Sigmoid colon (tissue), 6 donors: ENCODE measurements at regions not wholly inside any gene's neighbourhood (a gene's known extent, or its start where the extent isn't known, plus 50 kb on each side); places are given as distances from the start of the nearest gene placed in this dataset.

Experiments
- DNase-seq: peaks from one replicate; pipeline ENCODE4 v3.0.0-alpha.2; 2019
- H3K27ac ChIP-seq, 4 donors: fragments of 200-600 bp; sonication (generic); one replicate each; pipeline ENCODE4 v1.5.1; 2016 to 2019; ENCODE audit warnings: mild to moderate bottlenecking in 1 of 4
- H3K27me3 ChIP-seq, 3 donors: fragments of 200-600 bp; sonication (generic); one replicate each; pipeline ENCODE4 v1.5.1; 2019; ENCODE audit warnings: mild to moderate bottlenecking in 1 of 3
- H3K36me3 ChIP-seq, 4 donors: fragments of 200-600 bp; sonication (generic); one replicate each; pipeline ENCODE4 v1.5.1; 2016 to 2019
- H3K4me1 ChIP-seq, 4 donors: fragments of 200-600 bp; sonication (generic); one replicate each; pipeline ENCODE4 v1.5.1; 2017 to 2019
- H3K4me3 ChIP-seq, 4 donors: fragments of 200-600 bp; sonication (generic); one replicate each; pipeline ENCODE4 v1.5.1; 2017 to 2019; ENCODE audit warnings: mild to moderate bottlenecking in 2 of 4, moderate library complexity in 1 of 4
- H3K9me3 ChIP-seq, 4 donors: fragments of 200-600 bp in 3 of 4; sonication (generic) in 3 of 4; one replicate each; pipeline versions ENCODE4 v1.5.1 to v1.6.1; 2013 to 2019
- EP300 ChIP-seq, 4 donors: sonication (generic); formaldehyde crosslinking; IDR thresholded peaks; one replicate each; pipeline ENCODE4 v1.6.1; 2017; ENCODE audit warnings: antibody characterized with exemption in 4 of 4
- POLR2A ChIP-seq, 2 donors: fragments of 450-650 bp; IDR thresholded peaks; one replicate each; pipeline ENCODE4 v1.6.1; 2016; ENCODE audit warnings: antibody characterized with exemption in 2 of 2, mild to moderate bottlenecking in 2 of 2, moderate library complexity in 2 of 2
- POLR2AphosphoS5 ChIP-seq, 4 donors: sonication (generic); formaldehyde crosslinking; IDR thresholded peaks; one replicate each; pipeline ENCODE4 v1.6.1; 2017; ENCODE audit warnings: antibody characterized with exemption in 4 of 4
- WGBS, 2 donors: extraction: QIAGEN DNeasy Blood & Tissue Kit; methylation state at CpG; one replicate each; pipeline ENCODE4 v1.1.7; 2013; 5-methylcytosine and 5-hydroxymethylcytosine counted together
- intact Hi-C: fragments of 100-400 bp; cut with DNase I; formaldehyde crosslinking; loops from one replicate; pipeline ENCODE4 v1.15.1; 2023
- TF ChIP-seq, protein P1 (sequence below), 4 experiments: fragments of 450-650 bp in 3 of 4; fragments of 200-600 bp in 1 of 4; IDR thresholded peaks; one replicate each; pipeline ENCODE4 v1.5.1; 2016 to 2019; ENCODE audit warnings: antibody characterized with exemption in 4 of 4, mild to moderate bottlenecking in 3 of 4, moderate library complexity in 2 of 4
- donor health status: healthy with polysubstance abuse.
- donor health status: healthy.

DNA sequence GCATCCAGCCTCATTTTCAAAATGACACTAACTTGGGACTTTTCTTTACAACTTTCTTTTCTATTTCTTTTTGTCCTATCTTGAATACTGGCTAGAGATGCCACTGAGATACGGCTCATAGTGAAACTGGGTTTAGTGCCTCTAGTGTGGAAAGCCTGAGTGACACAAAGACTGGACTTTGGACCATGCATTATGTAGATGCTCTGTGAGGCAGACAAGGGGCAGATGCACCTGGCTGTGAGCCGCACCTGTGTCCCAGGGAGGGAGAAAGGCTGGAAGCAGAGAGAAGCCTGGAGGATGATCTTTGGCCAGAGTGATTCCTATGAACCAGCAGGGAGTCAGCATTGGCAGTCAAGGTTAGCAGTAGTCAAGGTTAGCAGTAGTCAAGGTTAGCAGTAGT is 852.3 kb upstream of the TMEM132C start:
- Histone ChIP-seq H3K36me3 (no peaks in the 10 kb centered on the region), H3K4me3 (no peak overlapping the region), H3K9me3 (no peaks in the 10 kb centered on the region), H3K4me1 (no peaks in the 10 kb centered on the region), H3K27me3 (no peaks in the 10 kb centered on the region), H3K27ac (no peak overlapping the region)
- 21 to 71% methylated on average over 2 of the region's 2 CpGs for WGBS, 2 donors
- no peak for DNase-seq
- intact Hi-C loops, result no loop called here
- TF ChIP-seq POLR2A (IDR thresholded peaks at IDR 0.05) (no peak), POLR2AphosphoS5 (IDR thresholded peaks at IDR 0.05) (no peak), EP300 (IDR thresholded peaks at IDR 0.05) (no peak)
- TF ChIP-seq, protein P1, sequence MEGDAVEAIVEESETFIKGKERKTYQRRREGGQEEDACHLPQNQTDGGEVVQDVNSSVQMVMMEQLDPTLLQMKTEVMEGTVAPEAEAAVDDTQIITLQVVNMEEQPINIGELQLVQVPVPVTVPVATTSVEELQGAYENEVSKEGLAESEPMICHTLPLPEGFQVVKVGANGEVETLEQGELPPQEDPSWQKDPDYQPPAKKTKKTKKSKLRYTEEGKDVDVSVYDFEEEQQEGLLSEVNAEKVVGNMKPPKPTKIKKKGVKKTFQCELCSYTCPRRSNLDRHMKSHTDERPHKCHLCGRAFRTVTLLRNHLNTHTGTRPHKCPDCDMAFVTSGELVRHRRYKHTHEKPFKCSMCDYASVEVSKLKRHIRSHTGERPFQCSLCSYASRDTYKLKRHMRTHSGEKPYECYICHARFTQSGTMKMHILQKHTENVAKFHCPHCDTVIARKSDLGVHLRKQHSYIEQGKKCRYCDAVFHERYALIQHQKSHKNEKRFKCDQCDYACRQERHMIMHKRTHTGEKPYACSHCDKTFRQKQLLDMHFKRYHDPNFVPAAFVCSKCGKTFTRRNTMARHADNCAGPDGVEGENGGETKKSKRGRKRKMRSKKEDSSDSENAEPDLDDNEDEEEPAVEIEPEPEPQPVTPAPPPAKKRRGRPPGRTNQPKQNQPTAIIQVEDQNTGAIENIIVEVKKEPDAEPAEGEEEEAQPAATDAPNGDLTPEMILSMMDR (IDR thresholded peaks at IDR 0.05), result no peak

DNA sequence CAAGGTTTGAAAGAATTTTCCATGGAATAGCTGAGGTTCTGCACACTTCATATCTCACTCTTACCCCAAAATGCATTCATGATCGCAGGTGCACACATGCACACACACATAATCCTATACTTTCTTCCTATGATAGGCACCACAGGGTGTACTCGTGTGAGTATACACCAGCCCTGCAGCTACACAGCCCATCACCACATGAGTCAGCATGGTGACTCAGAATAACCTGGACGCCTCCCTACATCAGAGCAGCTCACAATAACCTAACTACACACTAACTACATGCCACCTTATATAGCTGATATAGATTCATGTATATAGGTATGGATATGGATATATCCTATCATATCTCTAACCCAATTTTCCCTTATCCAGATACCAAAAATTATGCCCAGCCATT is 850.2 kb upstream of the TMEM132C start:
- WGBS, 2 donors, result 84 to 87% methylated on average over 3 of the region's 3 CpGs
- no peaks in the 10 kb centered on the region for H3K36me3 ChIP-seq
- DNase-seq, result no peak
- no peaks in the 10 kb centered on the region for H3K9me3 ChIP-seq
- intact Hi-C loops, result no loop called here
- no peaks in the 10 kb centered on the region for H3K4me1 ChIP-seq
- H3K4me3 ChIP-seq, result no peak overlapping the region
- TF ChIP-seq POLR2AphosphoS5 (IDR thresholded peaks at IDR 0.05), result no peak
- no peak for TF ChIP-seq EP300 (IDR thresholded peaks at IDR 0.05)
- TF ChIP-seq, protein P1 (IDR thresholded peaks at IDR 0.05), result no peak
- TF ChIP-seq POLR2A (IDR thresholded peaks at IDR 0.05), result no peak
- no peaks in the 10 kb centered on the region for H3K27me3 ChIP-seq
- no peak overlapping the region for H3K27ac ChIP-seq

DNA sequence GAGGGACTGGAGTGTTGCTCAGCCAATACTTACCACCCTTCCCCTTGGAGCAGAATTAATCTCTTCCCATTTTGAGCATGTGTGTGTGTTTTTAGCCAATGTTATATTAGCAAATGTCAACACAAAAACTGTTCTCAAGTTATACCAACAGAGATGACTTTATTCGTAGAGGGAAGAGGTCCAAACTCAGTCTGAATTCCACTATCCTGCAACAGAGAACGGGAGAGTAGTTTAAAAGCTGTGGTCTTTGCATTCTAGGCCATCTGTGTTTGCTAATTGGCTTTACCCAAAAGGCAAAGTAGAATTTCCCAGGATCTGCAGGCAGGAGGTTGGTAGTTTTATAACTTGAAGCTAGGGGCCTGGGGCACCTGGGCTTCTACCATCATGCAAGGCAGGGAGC is 847.9 kb upstream of the TMEM132C start:
- intact Hi-C loops, result no loop called here
- no peak for DNase-seq

DNA sequence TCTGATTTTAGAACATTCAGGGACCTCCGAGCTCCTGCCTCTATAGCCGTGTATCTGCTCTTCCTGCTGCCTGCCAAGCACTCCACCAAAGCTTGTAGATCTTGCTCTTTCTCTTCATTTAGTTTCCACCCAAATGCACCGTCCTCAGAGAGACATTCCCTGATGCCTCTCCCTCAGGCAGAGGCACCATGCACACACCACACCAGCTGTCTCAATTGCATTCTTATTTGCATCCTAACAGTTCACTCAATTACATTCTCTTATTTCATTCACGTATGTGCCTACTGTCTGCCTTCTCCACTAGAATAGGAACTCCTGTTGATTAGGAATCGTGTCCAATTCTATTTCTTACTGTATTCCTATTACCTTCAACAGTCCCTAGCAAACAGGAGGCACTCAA is 845.4 kb upstream of the TMEM132C start:
- DNase-seq, result no peak
- Histone ChIP-seq H3K36me3 (no peaks in the 10 kb centered on the region), H3K4me3 (no peak overlapping the region), H3K27me3 (no peaks in the 10 kb centered on the region), H3K9me3 (no peaks in the 10 kb centered on the region), H3K27ac (no peak overlapping the region), H3K4me1 (no peaks in the 10 kb centered on the region)
- 80 to 81% methylated on average over 5 of the region's 5 CpGs for WGBS, 2 donors
- intact Hi-C loops, result no loop called here
- TF ChIP-seq POLR2AphosphoS5 (IDR thresholded peaks at IDR 0.05) (no peak), POLR2A (IDR thresholded peaks at IDR 0.05) (no peak)
- TF ChIP-seq, protein P1 (IDR thresholded peaks at IDR 0.05), result no peak

More for the DNA sequence above, 847.9 kb upstream of the TMEM132C start:
- TF ChIP-seq POLR2AphosphoS5 (IDR thresholded peaks at IDR 0.05) (no peak), EP300 (IDR thresholded peaks at IDR 0.05) (no peak), POLR2A (IDR thresholded peaks at IDR 0.05) (no peak)
- TF ChIP-seq, protein P1 (IDR thresholded peaks at IDR 0.05), result no peak
- no peak overlapping the region for H3K4me3 ChIP-seq
- H3K4me1 ChIP-seq, result no peaks in the 10 kb centered on the region
- no peaks in the 10 kb centered on the region for H3K9me3 ChIP-seq
- H3K27ac ChIP-seq, result no peak overlapping the region
- WGBS, 2 donors, result 69 to 79% methylated on average over 2 of the region's 2 CpGs
- H3K27me3 ChIP-seq, result no peaks in the 10 kb centered on the region
- no peaks in the 10 kb centered on the region for H3K36me3 ChIP-seq

DNA sequence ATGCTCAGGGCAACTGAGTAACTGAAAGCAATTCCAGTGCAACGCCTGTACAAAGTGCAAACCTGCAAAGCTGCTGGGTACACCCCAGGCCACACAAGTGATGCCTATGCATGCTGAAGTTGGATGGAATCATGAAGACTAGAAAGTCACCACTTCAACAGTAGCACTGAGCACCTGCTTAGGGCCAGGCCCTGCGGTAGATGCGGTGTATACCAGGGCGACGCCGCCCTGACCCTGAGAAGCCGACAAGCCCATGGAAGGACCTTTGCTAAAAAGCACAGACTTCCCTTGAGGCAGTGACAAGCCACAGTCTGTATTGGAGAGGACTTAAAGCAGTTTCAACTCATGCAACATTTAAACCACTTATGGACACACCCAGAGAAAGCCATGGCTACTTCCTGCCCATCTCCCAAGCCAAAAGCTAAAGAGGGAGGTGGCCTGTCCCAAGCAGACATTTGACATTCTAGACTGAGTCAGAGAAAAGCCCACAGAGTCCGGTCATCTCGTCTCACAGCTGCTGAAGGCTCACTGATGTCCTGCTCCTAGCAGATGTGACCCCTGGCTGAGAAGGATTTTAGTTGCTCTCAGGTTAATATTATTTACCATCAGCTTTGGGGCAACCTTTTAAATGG is 843.9 kb upstream of the TMEM132C start:
- H3K4me1 ChIP-seq, result no peaks in the 10 kb centered on the region
- no peaks in the 10 kb centered on the region for H3K27me3 ChIP-seq
- H3K27ac ChIP-seq, result no peak overlapping the region
- intact Hi-C loops, result no loop called here
- DNase-seq, result no peak
- no peak for TF ChIP-seq POLR2A (IDR thresholded peaks at IDR 0.05)
- TF ChIP-seq, protein P1 (IDR thresholded peaks at IDR 0.05), result no peak
- no peak for TF ChIP-seq POLR2AphosphoS5 (IDR thresholded peaks at IDR 0.05)
- no peak for TF ChIP-seq EP300 (IDR thresholded peaks at IDR 0.05)
- H3K9me3 ChIP-seq, result no peaks in the 10 kb centered on the region
- whole genome bisulfite sequencing, 2 donors, result 88 to 89% methylated on average over 9 of the region's 9 CpGs
- no peak overlapping the region for H3K4me3 ChIP-seq
- H3K36me3 ChIP-seq, result no peaks in the 10 kb centered on the region
